DOHH2 (cell line): ENCODE measurements at regions not wholly inside any gene's neighbourhood (a gene's known extent, or its start where the extent isn't known, plus 50 kb on each side); places are given as distances from the start of the nearest gene placed in this dataset.

ENCODE experiments used
- H3F3A ChIP-seq: fragments of 200-600 bp; sonication (generic), shearing (Covaris generic); 2 replicates; pipeline ENCODE4 v1.6.0; 2016; ENCODE audit warnings: antibody characterized with exemption, mild to moderate bottlenecking; ENCODE audit not compliant: control insufficient read depth, insufficient read depth
- H3K27ac ChIP-seq: fragments of 200-600 bp; sonication (generic); 2 replicates; pipeline ENCODE4 v1.5.1; 2014; ENCODE audit warnings: low read depth, mild to moderate bottlenecking, low read length, moderate library complexity
- H3K27me3 ChIP-seq: fragments of 200-600 bp; sonication (generic); 2 replicates; pipeline ENCODE4 v1.6.1; 2014; ENCODE audit warnings: mild to moderate bottlenecking, low read length, mixed read lengths; ENCODE audit not compliant: control insufficient read depth
- H3K36me3 ChIP-seq: fragments of 200-600 bp; sonication (generic); 2 replicates; pipeline ENCODE4 v1.6.1; 2014; ENCODE audit warnings: mild to moderate bottlenecking, low read length, moderate library complexity, mixed read lengths; ENCODE audit not compliant: control insufficient read depth
- H3K4me1 ChIP-seq: fragments of 200-600 bp; sonication (generic); 2 replicates; pipeline ENCODE4 v1.6.1; 2014; ENCODE audit warnings: mild to moderate bottlenecking, low read length, mixed read lengths; ENCODE audit not compliant: control insufficient read depth
- H3K4me2 ChIP-seq: fragments of 200-600 bp; sonication (generic); 2 replicates; pipeline ENCODE4 v1.6.0; 2014; ENCODE audit warnings: mild to moderate bottlenecking, low read length, moderate library complexity
- H3K4me3 ChIP-seq: fragments of 200-600 bp; sonication (generic); 2 replicates; pipeline ENCODE4 v1.5.1; 2014; ENCODE audit warnings: mild to moderate bottlenecking, low read length, mixed read lengths
- H3K79me2 ChIP-seq: fragments of 200-600 bp; sonication (generic); 2 replicates; pipeline ENCODE4 v1.6.1; 2014; ENCODE audit warnings: mild to moderate bottlenecking, low read length, mixed read lengths; ENCODE audit not compliant: control insufficient read depth
- H3K9me2 ChIP-seq: fragments of 200-600 bp; sonication (generic); replicated peaks from 2 replicates; pipeline ENCODE4 v1.6.1; 2014; ENCODE audit warnings: mild to moderate bottlenecking, low read length, mixed read lengths; ENCODE audit not compliant: control insufficient read depth
- H3K9me3 ChIP-seq: fragments of 200-600 bp; sonication (generic); 2 replicates; pipeline ENCODE4 v1.6.1; 2014; ENCODE audit warnings: antibody characterized with exemption, low read length, mixed read lengths; ENCODE audit not compliant: control insufficient read depth, insufficient read depth
- H4K20me1 ChIP-seq: fragments of 200-600 bp; sonication (generic); 2 replicates; pipeline ENCODE4 v1.6.0; 2014; ENCODE audit warnings: low read depth, mild to moderate bottlenecking, antibody characterized with exemption, low read length, moderate library complexity; ENCODE audit not compliant: control insufficient read depth, insufficient read depth
- EZH2phosphoT487 ChIP-seq: fragments of 200-600 bp; sonication (generic); IDR thresholded peaks from 2 replicates; pipeline ENCODE4 v1.6.1; 2017; ENCODE audit warnings: borderline replicate concordance, mild to moderate bottlenecking, antibody characterized with exemption, low read length, moderate library complexity, mixed read lengths
- TF ChIP-seq, protein P1 (sequence below): fragments of 200-600 bp; sonication (generic); IDR thresholded peaks from one replicate; pipeline ENCODE4 v1.5.1; 2014; ENCODE audit warnings: antibody characterized with exemption, mild to moderate bottlenecking, low read depth, low read length; ENCODE audit not compliant: poor library complexity, severe bottlenecking

DNA sequence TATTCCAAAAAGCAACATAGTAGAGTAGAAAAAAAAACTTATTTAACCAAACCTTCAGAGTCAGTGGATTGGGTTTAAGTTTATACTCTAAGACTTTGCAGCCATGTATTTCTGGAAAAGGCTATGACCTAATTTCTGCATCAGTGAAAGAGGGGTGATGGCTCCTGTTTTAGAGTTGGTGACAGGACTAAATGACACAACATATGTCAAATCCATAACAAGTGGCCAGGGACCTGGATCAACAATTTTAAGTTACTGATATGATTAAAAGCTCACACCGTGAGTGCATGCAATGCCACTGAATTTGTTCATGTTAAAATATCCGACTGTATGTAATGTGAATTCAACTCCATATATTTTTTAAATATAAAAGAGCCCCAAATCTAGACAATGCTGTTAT lies 390.6 kb downstream of the TNS3 start:
- Histone ChIP-seq H3K27ac (no peak overlapping the region), H3K4me3 (no peak overlapping the region), H4K20me1 (no peaks in the 10 kb centered on the region), H3F3A (no peaks in the 10 kb centered on the region), H3K9me2 (no peaks in the 10 kb centered on the region), H3K36me3 (no peaks in the 10 kb centered on the region), H3K4me2 (no peak overlapping the region), H3K4me1 (peaks cover 4% of the 10 kb centered on the region), H3K79me2 (no peaks in the 10 kb centered on the region), H3K9me3 (no peaks in the 10 kb centered on the region), H3K27me3 (peaks cover 28% of the 10 kb centered on the region)
- no peak for TF ChIP-seq EZH2phosphoT487
- TF ChIP-seq, protein P1, sequence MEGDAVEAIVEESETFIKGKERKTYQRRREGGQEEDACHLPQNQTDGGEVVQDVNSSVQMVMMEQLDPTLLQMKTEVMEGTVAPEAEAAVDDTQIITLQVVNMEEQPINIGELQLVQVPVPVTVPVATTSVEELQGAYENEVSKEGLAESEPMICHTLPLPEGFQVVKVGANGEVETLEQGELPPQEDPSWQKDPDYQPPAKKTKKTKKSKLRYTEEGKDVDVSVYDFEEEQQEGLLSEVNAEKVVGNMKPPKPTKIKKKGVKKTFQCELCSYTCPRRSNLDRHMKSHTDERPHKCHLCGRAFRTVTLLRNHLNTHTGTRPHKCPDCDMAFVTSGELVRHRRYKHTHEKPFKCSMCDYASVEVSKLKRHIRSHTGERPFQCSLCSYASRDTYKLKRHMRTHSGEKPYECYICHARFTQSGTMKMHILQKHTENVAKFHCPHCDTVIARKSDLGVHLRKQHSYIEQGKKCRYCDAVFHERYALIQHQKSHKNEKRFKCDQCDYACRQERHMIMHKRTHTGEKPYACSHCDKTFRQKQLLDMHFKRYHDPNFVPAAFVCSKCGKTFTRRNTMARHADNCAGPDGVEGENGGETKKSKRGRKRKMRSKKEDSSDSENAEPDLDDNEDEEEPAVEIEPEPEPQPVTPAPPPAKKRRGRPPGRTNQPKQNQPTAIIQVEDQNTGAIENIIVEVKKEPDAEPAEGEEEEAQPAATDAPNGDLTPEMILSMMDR = no peak

DNA sequence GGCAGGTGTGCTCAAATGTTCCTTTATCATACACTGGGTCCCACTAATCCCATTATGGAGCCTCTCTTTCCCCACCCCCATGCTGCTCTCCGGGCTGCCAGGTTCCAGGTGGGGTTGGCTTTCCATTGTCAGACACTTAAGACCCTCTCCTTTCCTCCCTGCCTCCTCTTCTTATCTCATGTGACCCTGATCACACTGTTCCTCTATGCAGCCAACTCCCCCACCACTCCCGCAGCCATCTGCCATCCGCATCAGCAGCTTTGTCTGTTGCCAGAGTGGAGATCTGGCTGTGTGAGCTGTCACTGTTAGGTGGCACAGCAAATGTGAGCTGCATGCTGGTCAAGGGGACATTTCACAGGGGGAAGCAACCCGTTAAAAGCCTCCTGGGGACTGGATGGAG lies 391.4 kb downstream of the TNS3 start:
- H3F3A ChIP-seq = no peaks in the 10 kb centered on the region
- H3K27me3 ChIP-seq = peaks cover 28% of the 10 kb centered on the region
- H3K9me3 ChIP-seq = no peaks in the 10 kb centered on the region
- H3K4me2 ChIP-seq = no peak overlapping the region
- no peaks in the 10 kb centered on the region for H4K20me1 ChIP-seq
- peaks cover 13% of the 10 kb centered on the region for H3K4me1 ChIP-seq
- no peak overlapping the region for H3K4me3 ChIP-seq
- TF ChIP-seq, protein P1 = no peak
- TF ChIP-seq EZH2phosphoT487 = no peak
- no peak overlapping the region for H3K27ac ChIP-seq
- no peaks in the 10 kb centered on the region for H3K9me2 ChIP-seq
- no peaks in the 10 kb centered on the region for H3K36me3 ChIP-seq
- H3K79me2 ChIP-seq = no peaks in the 10 kb centered on the region

DNA sequence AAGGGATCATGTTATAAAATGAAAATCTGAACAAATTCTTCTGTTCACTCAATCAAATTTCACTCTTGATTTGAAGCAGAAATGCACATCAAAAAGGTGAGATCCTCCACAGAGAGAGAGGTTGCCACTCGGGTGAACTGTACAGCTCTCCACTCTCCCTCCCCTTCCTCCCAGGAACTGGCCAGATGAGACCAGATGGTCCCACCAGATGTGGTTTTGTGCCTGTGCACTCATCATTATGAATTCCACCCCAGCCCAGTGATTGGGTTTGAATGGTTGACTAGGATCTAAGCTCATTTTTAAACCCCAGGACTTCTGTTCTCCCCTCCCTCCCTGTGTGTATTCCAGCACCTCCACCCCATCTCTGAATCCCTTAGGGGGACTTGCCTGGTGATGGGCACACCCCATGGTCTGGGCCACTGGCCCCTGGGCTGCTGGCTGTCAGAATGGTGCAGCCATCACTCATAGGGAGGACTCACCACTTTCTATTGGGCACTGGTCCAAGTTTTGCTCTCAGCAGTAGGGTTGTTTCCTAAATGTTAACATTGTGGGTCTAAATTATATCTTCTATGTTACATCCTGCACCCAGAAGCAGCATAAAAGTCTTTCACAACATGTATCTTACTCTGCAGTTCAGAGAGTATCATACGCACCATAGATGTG lies 393.1 kb downstream of the TNS3 start:
- Histone ChIP-seq H3K4me3 (no peak overlapping the region), H3K4me2 (no peak overlapping the region), H3K27me3 (peaks cover 33% of the 10 kb centered on the region), H3K9me3 (no peaks in the 10 kb centered on the region), H3K36me3 (no peaks in the 10 kb centered on the region), H3K27ac (no peak overlapping the region), H3K79me2 (no peaks in the 10 kb centered on the region), H3F3A (no peaks in the 10 kb centered on the region), H3K4me1 (peaks cover 19% of the 10 kb centered on the region), H3K9me2 (no peaks in the 10 kb centered on the region), H4K20me1 (no peaks in the 10 kb centered on the region)
- TF ChIP-seq, protein P1 = no peak
- no peak for TF ChIP-seq EZH2phosphoT487
